CD4-positive, alpha-beta T cell treated with Interleukin-21 for 1 hour (primary cell): ENCODE measurements at regions not wholly inside any gene's neighbourhood (a gene's known extent, or its start where the extent isn't known, plus 50 kb on each side); places are given as distances from the start of the nearest gene placed in this dataset.
"Not testable (repeated sequence)": the region's sequence is repeated elsewhere in the genome, so short reads cannot be mapped to it uniquely, and the experiment has no call there.

Source experiments
- DNase-seq: peaks from one replicate; pipeline ENCODE4 v3.0.0-alpha.2; 2020

GRCh38 chr20:29566901-29567635 is 1690.4 kb upstream of the DEFB115 start:
- DNase-seq, result not testable (repeated sequence)

- DNase-seq, result not testable (repeated sequence)
Observed at GRCh38 chr20:29567671-29568070, 1689.8 kb upstream of the DEFB115 start.

- not testable (repeated sequence) for DNase-seq
Observed at GRCh38 chr20:29570126-29570525, 1687.3 kb upstream of the DEFB115 start.

GRCh38 chr20:29589530-29589929 is 1667.9 kb upstream of the DEFB115 start:
- DNase-seq, result not testable (repeated sequence)

- DNase-seq, result not testable (repeated sequence)
Observed at GRCh38 chr20:29604163-29604562, 1653.3 kb upstream of the DEFB115 start.

GRCh38 chr20:29606171-29606570 is 1651.3 kb upstream of the DEFB115 start:
- DNase-seq, result not testable (repeated sequence)

- DNase-seq, result not testable (repeated sequence)
Observed at GRCh38 chr20:29629395-29629794, 1628.1 kb upstream of the DEFB115 start.
